Lower lobe of right lung (tissue), 2 donors: ENCODE measurements at regions not wholly inside any gene's neighbourhood (a gene's known extent, or its start where the extent isn't known, plus 50 kb on each side); places are given as distances from the start of the nearest gene placed in this dataset.
A peak's percentile ranks its signal among the peaks of the same experiment; 100 is the strongest.

Experiments used
- ATAC-seq, 2 donors: fragments of 200-7000 bp; cut with Tn5 transposase; one replicate each; pipeline ENCODE4 v1.9.1; 2020 to 2022; ENCODE audit warnings: mild to moderate bottlenecking in 2 of 2, moderate library complexity in 2 of 2
- DNase-seq: peaks from one replicate; pipeline ENCODE4 v3.0.0-alpha.2; 2020
- H3K27ac ChIP-seq: fragments of 200-600 bp; one replicate; pipeline ENCODE4 v1.8.0; 2022
- H3K27me3 ChIP-seq: fragments of 200-600 bp; one replicate; pipeline ENCODE4 v1.8.0; 2022; ENCODE audit warnings: low read depth
- H3K36me3 ChIP-seq: fragments of 200-600 bp; one replicate; pipeline ENCODE4 v1.8.0; 2022; ENCODE audit warnings: mild to moderate bottlenecking
- H3K4me1 ChIP-seq: fragments of 200-600 bp; one replicate; pipeline ENCODE4 v1.8.0; 2022
- H3K4me3 ChIP-seq: fragments of 200-600 bp; one replicate; pipeline ENCODE4 v1.8.0; 2022; ENCODE audit warnings: mild to moderate bottlenecking
- H3K9me3 ChIP-seq: fragments of 200-600 bp; one replicate; pipeline ENCODE4 v1.8.0; 2022
- CTCF ChIP-seq: fragments of 200-600 bp; IDR thresholded peaks from one replicate; pipeline ENCODE4 v1.8.0; 2022; ENCODE audit warnings: antibody characterized with exemption, mild to moderate bottlenecking
- intact Hi-C: fragments of 100-400 bp; cut with DNase I; formaldehyde crosslinking; loops from one replicate; pipeline ENCODE4 v1.11.0; 2022
- donor health status: DM: no; HTN: yes; CAD: no; lungs with severe emphysema.

GRCh38 chr4:104750008-104750407, 255.3 kb upstream of the CXXC4 start:
- H3K4me3 ChIP-seq: no peak overlapping the region
- intact Hi-C loops: no loop called here
- H3K27me3 ChIP-seq: no peaks in the 10 kb centered on the region
- ATAC-seq (peak in 1 of 2 donors; percentile 60), DNase-seq (no peak)
- H3K36me3 ChIP-seq: no peaks in the 10 kb centered on the region
- TF ChIP-seq CTCF: no peak
- no peaks in the 10 kb centered on the region for H3K9me3 ChIP-seq
- no peaks in the 10 kb centered on the region for H3K4me1 ChIP-seq
- H3K27ac ChIP-seq: no peak overlapping the region

GRCh38 chr4:104751468-104751867, 256.8 kb upstream of the CXXC4 start:
- DNase-seq (no peak), ATAC-seq (peak; percentile 47 to 68)
- intact Hi-C loops: no loop called here
- Histone ChIP-seq H3K27me3 (no peaks in the 10 kb centered on the region), H3K4me1 (no peaks in the 10 kb centered on the region), H3K9me3 (no peaks in the 10 kb centered on the region), H3K36me3 (no peaks in the 10 kb centered on the region), H3K4me3 (no peak overlapping the region), H3K27ac (no peak overlapping the region)
- TF ChIP-seq CTCF: no peak

GRCh38 chr4:104752337-104752736, 257.6 kb upstream of the CXXC4 start:
- Histone ChIP-seq H3K4me1 (no peaks in the 10 kb centered on the region), H3K27ac (no peak overlapping the region), H3K9me3 (no peaks in the 10 kb centered on the region), H3K27me3 (no peaks in the 10 kb centered on the region), H3K36me3 (no peaks in the 10 kb centered on the region), H3K4me3 (no peak overlapping the region)
- DNase-seq: no peak
- no peak for TF ChIP-seq CTCF
- peak; percentile 61 to 84 for ATAC-seq
- intact Hi-C loops: no loop called here

- intact Hi-C loops: no loop called here
- H3K4me1 ChIP-seq: no peaks in the 10 kb centered on the region
- no peaks in the 10 kb centered on the region for H3K9me3 ChIP-seq
- H3K4me3 ChIP-seq: no peak overlapping the region
- H3K27me3 ChIP-seq: no peaks in the 10 kb centered on the region
- no peak for TF ChIP-seq CTCF
- H3K27ac ChIP-seq: no peak overlapping the region
- H3K36me3 ChIP-seq: no peaks in the 10 kb centered on the region
- no peak for ATAC-seq
- DNase-seq: no peak
These were observed 262.1 kb upstream of the CXXC4 start for GRCh38 chr4:104756837-104757236.

- Histone ChIP-seq H3K27me3 (no peaks in the 10 kb centered on the region), H3K4me1 (no peaks in the 10 kb centered on the region), H3K9me3 (no peaks in the 10 kb centered on the region), H3K36me3 (no peaks in the 10 kb centered on the region), H3K27ac (no peak overlapping the region), H3K4me3 (no peak overlapping the region)
- ATAC-seq: no peak
- no peak for DNase-seq
- intact Hi-C loops: no loop called here
- TF ChIP-seq CTCF: no peak
These were observed 263.9 kb upstream of the CXXC4 start for GRCh38 chr4:104758574-104758973.

GRCh38 chr4:104763554-104764222, 269.0 kb upstream of the CXXC4 start:
- no peak for TF ChIP-seq CTCF

More at GRCh38 chr4:104763554-104764222, 269.0 kb upstream of the CXXC4 start:
- H3K4me1 ChIP-seq: no peaks in the 10 kb centered on the region
- no peak overlapping the region for H3K4me3 ChIP-seq
- ATAC-seq (no peak), DNase-seq (no peak)
- no peaks in the 10 kb centered on the region for H3K9me3 ChIP-seq
- no peaks in the 10 kb centered on the region for H3K27me3 ChIP-seq
- no peaks in the 10 kb centered on the region for H3K36me3 ChIP-seq
- H3K27ac ChIP-seq: no peak overlapping the region
- intact Hi-C loops: no loop called here
